Brain pericyte (primary cell): ENCODE measurements at regions not wholly inside any gene's neighbourhood (a gene's known extent, or its start where the extent isn't known, plus 50 kb on each side); places are given as distances from the start of the nearest gene placed in this dataset.

Source experiments
- DNase-seq: peaks from one replicate; pipeline ENCODE4 v3.0.0-alpha.2; 2012; ENCODE audit warnings: low read depth, low spot score

GRCh38 chr3:72568083-72568482 lies 280.2 kb downstream of the SHQ1 start:
- DNase-seq: no peak

GRCh38 chr3:72567474-72567873 lies 280.8 kb downstream of the SHQ1 start:
- no peak for DNase-seq

GRCh38 chr3:72565593-72565992 lies 282.7 kb downstream of the SHQ1 start:
- no peak for DNase-seq

- DNase-seq: no peak
Observed at GRCh38 chr3:72563690-72564370, 284.4 kb downstream of the SHQ1 start.

GRCh38 chr3:72560846-72561675 lies 287.2 kb downstream of the SHQ1 start:
- DNase-seq: no peak

- no peak for DNase-seq
Observed at GRCh38 chr3:72559385-72559784, 288.9 kb downstream of the SHQ1 start.

- no peak for DNase-seq
Observed at GRCh38 chr3:72558001-72558400, 290.2 kb downstream of the SHQ1 start.

- no peak for DNase-seq
Observed at GRCh38 chr3:72555714-72556113, 292.5 kb downstream of the SHQ1 start.

- DNase-seq: no peak
Observed at GRCh38 chr3:72554689-72555088, 293.6 kb downstream of the SHQ1 start.

GRCh38 chr3:72553298-72553697 lies 294.9 kb downstream of the SHQ1 start:
- DNase-seq: no peak

- no peak for DNase-seq
Observed at GRCh38 chr3:72550582-72551262, 297.5 kb downstream of the SHQ1 start.

- DNase-seq: no peak
Observed at GRCh38 chr3:72549761-72550581, 298.3 kb downstream of the SHQ1 start.

- DNase-seq: no peak
Observed at GRCh38 chr3:72548981-72549380, 299.3 kb downstream of the SHQ1 start.

GRCh38 chr3:72548461-72548860 lies 299.8 kb downstream of the SHQ1 start:
- no peak for DNase-seq

- DNase-seq: no peak
Observed at GRCh38 chr3:72547183-72547582, 301.1 kb downstream of the SHQ1 start.

- DNase-seq: no peak
Observed at GRCh38 chr3:72544239-72544638, 304.0 kb downstream of the SHQ1 start.

- DNase-seq: no peak
Observed at GRCh38 chr3:72543246-72543645, 305.0 kb downstream of the SHQ1 start.

GRCh38 chr3:72542781-72543180 lies 305.5 kb downstream of the SHQ1 start:
- DNase-seq: no peak

GRCh38 chr3:72539856-72540255 lies 308.4 kb downstream of the SHQ1 start:
- no peak for DNase-seq

GRCh38 chr3:72538070-72538745 lies 310.0 kb downstream of the SHQ1 start:
- no peak for DNase-seq

- DNase-seq: no peak
Observed at GRCh38 chr3:72537448-72537847, 310.8 kb downstream of the SHQ1 start.
